DND-41 (cell line): ENCODE measurements at regions not wholly inside any gene's neighbourhood (a gene's known extent, or its start where the extent isn't known, plus 50 kb on each side); places are given as distances from the start of the nearest gene placed in this dataset.
A peak's percentile ranks its signal among the peaks of the same experiment; 100 is the strongest.
"Not testable (repeated sequence)": the region's sequence is repeated elsewhere in the genome, so short reads cannot be mapped to it uniquely, and the experiment has no call there.

Source experiments
- ATAC-seq: fragments of 200-7000 bp; cut with Tn5 transposase; 3 replicates; pipeline ENCODE4 v1.9.1; 2021; ENCODE audit warnings: low read depth; ENCODE audit not compliant: insufficient read depth
- DNase-seq: peaks from one replicate; pipeline ENCODE4 v3.0.0-alpha.2; 2020
- H2AFZ ChIP-seq: 2 replicates; pipeline ENCODE4 v1.6.0; 2012; ENCODE audit warnings: low read depth, low read length
- H3K27ac ChIP-seq: 2 replicates; pipeline ENCODE4 v1.5.1; 2012; ENCODE audit warnings: low read length, inconsistent platforms
- H3K27me3 ChIP-seq: fragments of 200-600 bp; sonication (generic); 2 replicates; pipeline ENCODE4 v1.6.0; 2012; ENCODE audit warnings: low read length, mild to moderate bottlenecking, inconsistent platforms; ENCODE audit not compliant: insufficient read depth, poor library complexity
- H3K36me3 ChIP-seq: 2 replicates; pipeline ENCODE4 v1.5.1; 2012; ENCODE audit warnings: low read length, inconsistent platforms; ENCODE audit not compliant: insufficient read depth
- H3K4me1 ChIP-seq: 2 replicates; pipeline ENCODE4 v1.5.1; 2012; ENCODE audit warnings: mild to moderate bottlenecking, low read length; ENCODE audit not compliant: insufficient read depth
- H3K4me2 ChIP-seq: 2 replicates; pipeline ENCODE4 v1.6.0; 2012; ENCODE audit warnings: mild to moderate bottlenecking, moderate library complexity, low read length, inconsistent platforms; ENCODE audit not compliant: insufficient read depth
- H3K4me3 ChIP-seq, 2 experiments: fragments of 200-600 bp in 1 of 2; shearing (Covaris generic) in 1 of 2; 2 replicates each; pipeline ENCODE4 v1.5.1; 2012 to 2016; ENCODE audit warnings: inconsistent platforms in 2 of 2, low read length in 2 of 2, mild to moderate bottlenecking in 2 of 2, low read depth in 1 of 2, moderate library complexity in 1 of 2
- H3K79me2 ChIP-seq: 2 replicates; pipeline ENCODE4 v1.6.0; 2012; ENCODE audit warnings: low read length, inconsistent platforms; ENCODE audit not compliant: insufficient read depth
- H3K9ac ChIP-seq: 2 replicates; pipeline ENCODE4 v1.6.0; 2012; ENCODE audit warnings: low read depth, mild to moderate bottlenecking, inconsistent platforms, low read length, moderate library complexity
- H3K9me3 ChIP-seq: 2 replicates; pipeline ENCODE4 v1.5.1; 2012; ENCODE audit warnings: low read length, moderate library complexity, mild to moderate bottlenecking, inconsistent platforms; ENCODE audit not compliant: insufficient read depth, severe bottlenecking
- H4K20me1 ChIP-seq: 2 replicates; pipeline ENCODE4 v1.6.0; 2012; ENCODE audit warnings: low read length; ENCODE audit not compliant: insufficient read depth
- EZH2 ChIP-seq: IDR thresholded peaks from 3 replicates; pipeline ENCODE4 v1.6.1; 2012; ENCODE audit warnings: borderline replicate concordance, low read depth, mild to moderate bottlenecking, moderate library complexity, low read length, inconsistent platforms; ENCODE audit not compliant: severe bottlenecking
- TF ChIP-seq, protein P1 (sequence below): IDR thresholded peaks from 2 replicates; pipeline ENCODE4 v1.5.1; 2012; ENCODE audit warnings: borderline replicate concordance, low read length, moderate library complexity, mild to moderate bottlenecking; ENCODE audit not compliant: poor library complexity, severe bottlenecking; ENCODE audit errors: extremely low read depth

DNA sequence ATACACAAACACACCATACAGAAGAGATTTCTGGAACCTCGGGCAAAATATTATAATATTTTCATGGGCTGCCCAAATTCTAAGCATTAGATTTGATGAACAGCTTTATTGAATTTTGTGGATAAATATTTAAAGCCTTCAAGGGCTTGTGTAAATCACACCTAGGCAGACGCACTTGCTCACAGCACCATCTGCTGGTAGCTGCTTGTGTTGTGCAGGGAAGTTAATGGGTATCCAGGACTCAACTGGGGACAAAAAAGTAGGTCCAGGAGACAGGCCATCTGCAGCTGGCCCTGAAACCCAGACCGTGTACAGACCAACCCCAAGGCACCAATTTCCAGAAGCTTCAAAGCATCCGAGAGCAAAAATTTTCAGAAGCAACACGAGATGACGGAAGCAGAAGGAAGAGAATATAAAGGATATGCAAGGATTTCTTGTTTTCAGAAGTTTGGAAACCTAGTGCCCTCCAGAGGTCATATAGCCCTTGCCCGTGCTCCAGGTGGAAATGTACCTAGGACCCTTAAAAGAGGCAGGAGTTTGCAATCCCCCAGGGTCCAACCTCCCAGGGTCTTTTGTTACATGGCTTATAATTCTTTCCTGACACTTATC, 140.0 kb downstream of the CHD9NB start:
- Histone ChIP-seq H2AFZ (no peak overlapping the region), H3K9me3 (no peaks in the 10 kb centered on the region), H3K4me3 (no peak overlapping the region), H3K36me3 (no peaks in the 10 kb centered on the region), H4K20me1 (no peaks in the 10 kb centered on the region), H3K27ac (no peak overlapping the region), H3K4me1 (no peaks in the 10 kb centered on the region), H3K9ac (no peak overlapping the region), H3K4me2 (no peak overlapping the region), H3K27me3 (no peaks in the 10 kb centered on the region), H3K79me2 (no peaks in the 10 kb centered on the region)
- ATAC-seq (peak; percentile 71), DNase-seq (peak; percentile 56)
- TF ChIP-seq EZH2: no peak
- TF ChIP-seq, protein P1, sequence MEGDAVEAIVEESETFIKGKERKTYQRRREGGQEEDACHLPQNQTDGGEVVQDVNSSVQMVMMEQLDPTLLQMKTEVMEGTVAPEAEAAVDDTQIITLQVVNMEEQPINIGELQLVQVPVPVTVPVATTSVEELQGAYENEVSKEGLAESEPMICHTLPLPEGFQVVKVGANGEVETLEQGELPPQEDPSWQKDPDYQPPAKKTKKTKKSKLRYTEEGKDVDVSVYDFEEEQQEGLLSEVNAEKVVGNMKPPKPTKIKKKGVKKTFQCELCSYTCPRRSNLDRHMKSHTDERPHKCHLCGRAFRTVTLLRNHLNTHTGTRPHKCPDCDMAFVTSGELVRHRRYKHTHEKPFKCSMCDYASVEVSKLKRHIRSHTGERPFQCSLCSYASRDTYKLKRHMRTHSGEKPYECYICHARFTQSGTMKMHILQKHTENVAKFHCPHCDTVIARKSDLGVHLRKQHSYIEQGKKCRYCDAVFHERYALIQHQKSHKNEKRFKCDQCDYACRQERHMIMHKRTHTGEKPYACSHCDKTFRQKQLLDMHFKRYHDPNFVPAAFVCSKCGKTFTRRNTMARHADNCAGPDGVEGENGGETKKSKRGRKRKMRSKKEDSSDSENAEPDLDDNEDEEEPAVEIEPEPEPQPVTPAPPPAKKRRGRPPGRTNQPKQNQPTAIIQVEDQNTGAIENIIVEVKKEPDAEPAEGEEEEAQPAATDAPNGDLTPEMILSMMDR: peak; percentile 87

DNA sequence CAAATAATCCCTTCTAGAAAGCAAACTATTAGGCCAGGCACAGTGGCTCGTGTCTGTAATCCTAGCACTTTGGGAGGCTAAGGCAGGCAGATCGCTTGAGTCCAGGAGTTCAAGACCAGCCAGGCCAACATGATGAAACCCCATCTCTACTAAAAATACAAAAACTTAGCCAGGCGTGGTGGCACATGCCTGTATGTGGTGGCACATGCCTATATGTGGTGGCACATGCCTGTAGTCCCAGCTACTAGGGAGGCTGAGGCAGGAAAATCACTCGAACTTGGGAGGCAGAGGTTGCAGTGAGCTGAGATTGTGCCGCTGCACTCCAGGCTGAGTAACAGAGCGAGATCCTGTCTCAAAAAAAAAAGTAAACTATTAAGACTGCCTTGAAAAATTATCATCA, 144.6 kb downstream of the CHD9NB start:
- not testable (repeated sequence) for H3K79me2 ChIP-seq, H2AFZ ChIP-seq, H3K4me2 ChIP-seq, H3K4me3 ChIP-seq, H3K27ac ChIP-seq, H3K36me3 ChIP-seq, H3K27me3 ChIP-seq, DNase-seq, H3K9me3 ChIP-seq, H3K4me1 ChIP-seq, H3K9ac ChIP-seq, H4K20me1 ChIP-seq, ATAC-seq

DNA sequence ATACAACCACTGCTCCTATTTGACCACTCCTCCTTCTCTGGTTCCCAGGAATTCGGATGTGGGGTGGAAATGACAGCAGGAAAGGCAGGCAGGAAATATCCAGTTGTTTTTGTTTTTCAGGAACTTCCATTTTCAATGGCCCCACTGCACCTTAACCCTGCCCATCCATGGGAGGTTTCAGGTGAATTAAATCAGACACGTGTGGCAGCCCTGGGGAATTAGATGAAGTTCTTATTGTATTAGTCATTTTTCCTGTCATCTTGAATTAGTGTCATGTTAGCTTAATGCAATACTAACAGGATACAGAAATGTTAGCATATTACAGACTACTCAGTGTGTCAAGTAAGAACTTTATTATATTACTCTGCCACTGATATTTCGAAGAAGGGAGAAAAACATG, 146.4 kb downstream of the CHD9NB start:
- no peaks in the 10 kb centered on the region for H3K4me1 ChIP-seq
- no peaks in the 10 kb centered on the region for H3K9me3 ChIP-seq
- no peaks in the 10 kb centered on the region for H3K79me2 ChIP-seq
- no peaks in the 10 kb centered on the region for H3K27me3 ChIP-seq
- no peaks in the 10 kb centered on the region for H4K20me1 ChIP-seq
- DNase-seq: no peak
- no peak overlapping the region for H3K27ac ChIP-seq
- no peak overlapping the region for H3K4me3 ChIP-seq
- no peak for ATAC-seq
- no peak overlapping the region for H3K9ac ChIP-seq
- no peak overlapping the region for H2AFZ ChIP-seq
- H3K4me2 ChIP-seq: no peak overlapping the region
- H3K36me3 ChIP-seq: no peaks in the 10 kb centered on the region
- no peak for TF ChIP-seq EZH2
- TF ChIP-seq, protein P1: no peak

DNA sequence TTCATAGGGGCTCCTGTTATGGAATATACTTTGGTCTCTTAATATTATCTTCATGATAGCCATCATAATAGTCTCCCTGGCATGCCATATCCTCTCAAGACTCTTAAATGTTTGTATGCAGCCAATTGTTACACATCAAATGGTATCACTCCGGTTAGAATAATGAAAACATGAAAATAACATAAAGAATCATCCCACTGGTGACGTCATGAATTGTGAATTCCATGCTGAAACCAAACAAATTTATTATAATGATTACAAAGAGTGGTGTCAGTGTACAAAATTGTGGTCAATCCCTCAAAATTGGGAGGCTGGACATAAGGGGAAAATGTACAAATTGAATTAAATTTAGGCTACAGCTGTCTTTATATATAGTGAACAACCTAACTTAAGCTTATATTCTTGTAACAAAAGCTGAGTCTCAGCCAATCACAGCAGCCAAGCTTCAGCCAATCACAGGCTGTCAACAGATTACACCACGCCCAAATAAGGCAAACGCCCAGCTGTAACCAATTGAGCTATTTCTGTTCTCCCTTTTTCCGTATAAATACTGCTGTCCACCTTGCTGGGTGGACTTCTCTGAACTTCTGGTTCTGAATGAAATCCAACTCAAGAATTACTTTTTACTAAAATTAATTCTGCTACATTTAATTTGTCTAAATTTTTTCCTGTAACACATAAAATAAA, 156.1 kb downstream of the CHD9NB start:
- H3K4me1 ChIP-seq: no peaks in the 10 kb centered on the region
- no peak overlapping the region for H3K4me2 ChIP-seq
- TF ChIP-seq EZH2: no peak
- TF ChIP-seq, protein P1: no peak

More for the DNA sequence above, 156.1 kb downstream of the CHD9NB start:
- ATAC-seq: no peak
- Histone ChIP-seq H3K27ac (no peak overlapping the region), H3K9ac (no peak overlapping the region), H3K9me3 (no peaks in the 10 kb centered on the region), H3K27me3 (peaks cover 6% of the 10 kb centered on the region), H3K36me3 (no peaks in the 10 kb centered on the region), H4K20me1 (no peaks in the 10 kb centered on the region), H3K79me2 (no peaks in the 10 kb centered on the region), H2AFZ (no peak overlapping the region), H3K4me3 (no peak overlapping the region)
- no peak for DNase-seq
